RWPE2 (cell line): ENCODE measurements at regions not wholly inside any gene's neighbourhood (a gene's known extent, or its start where the extent isn't known, plus 50 kb on each side); places are given as distances from the start of the nearest gene placed in this dataset.
"Not testable (repeated sequence)": the region's sequence is repeated elsewhere in the genome, so short reads cannot be mapped to it uniquely, and the experiment has no call there.

Experiments used
- ATAC-seq: fragments of 200-7000 bp; cut with Tn5 transposase; 3 replicates; pipeline ENCODE4 v1.9.1; 2021; ENCODE audit warnings: low read depth
- DNase-seq: peaks from one replicate; pipeline ENCODE4 v3.0.0-alpha.2; 2020; ENCODE audit warnings: low spot score
- H3K27ac ChIP-seq: fragments of 450-650 bp; 2 replicates; pipeline ENCODE4 v1.5.1; 2017; ENCODE audit warnings: mild to moderate bottlenecking; ENCODE audit not compliant: poor library complexity, severe bottlenecking
- H3K27me3 ChIP-seq: fragments of 250-450 bp; sonication (Bioruptor Pico); 2 replicates; pipeline ENCODE4 v1.5.1; 2021; ENCODE audit warnings: mild to moderate bottlenecking, moderate library complexity; ENCODE audit not compliant: insufficient read depth, poor library complexity, severe bottlenecking
- H3K36me3 ChIP-seq: fragments of 250-450 bp; sonication (Bioruptor Pico); 2 replicates; pipeline ENCODE4 v1.5.1; 2020; ENCODE audit warnings: low read depth, mild to moderate bottlenecking, moderate library complexity
- H3K4me1 ChIP-seq: fragments of 250-450 bp; sonication (Bioruptor Pico); 2 replicates; pipeline ENCODE4 v1.5.1; 2021; ENCODE audit warnings: mild to moderate bottlenecking, moderate library complexity; ENCODE audit not compliant: insufficient read depth, poor library complexity, severe bottlenecking
- H3K4me3 ChIP-seq: fragments of 250-450 bp; sonication (Bioruptor Pico); 2 replicates; pipeline ENCODE4 v1.5.1; 2021; ENCODE audit warnings: mild to moderate bottlenecking, moderate library complexity; ENCODE audit not compliant: severe bottlenecking
- H3K9me3 ChIP-seq: fragments of 250-450 bp; sonication (Bioruptor Pico); 2 replicates; pipeline ENCODE4 v1.5.1; 2021; ENCODE audit warnings: mild to moderate bottlenecking, moderate library complexity; ENCODE audit not compliant: severe bottlenecking
- CTCF ChIP-seq: fragments of 450-650 bp; IDR thresholded peaks from one replicate; pipeline ENCODE4 v1.5.1; 2017; ENCODE audit warnings: mild to moderate bottlenecking, moderate library complexity; ENCODE audit not compliant: poor library complexity, severe bottlenecking

- no peaks in the 10 kb centered on the region for H3K36me3 ChIP-seq
- no peak for TF ChIP-seq CTCF
- peaks cover 3% of the 10 kb centered on the region for H3K27me3 ChIP-seq
These were observed 1108.1 kb upstream of the CNTN5 start for GRCh38 chr11:97912629-97913028.

GRCh38 chr11:97922933-97923332, 1097.8 kb upstream of the CNTN5 start:
- not testable (repeated sequence) for H3K36me3 ChIP-seq, H3K27me3 ChIP-seq, H3K4me1 ChIP-seq, H3K4me3 ChIP-seq, H3K9me3 ChIP-seq, ATAC-seq, DNase-seq, H3K27ac ChIP-seq

More at GRCh38 chr11:97912629-97913028, 1108.1 kb upstream of the CNTN5 start:
- ATAC-seq (no peak), DNase-seq (no peak)
- Histone ChIP-seq H3K9me3 (no peaks in the 10 kb centered on the region), H3K4me1 (no peaks in the 10 kb centered on the region), H3K4me3 (no peak overlapping the region), H3K27ac (no peak overlapping the region)

GRCh38 chr11:97934572-97935208, 1086.1 kb upstream of the CNTN5 start:
- no peaks in the 10 kb centered on the region for H3K9me3 ChIP-seq
- no peak overlapping the region for H3K4me3 ChIP-seq
- DNase-seq (no peak), ATAC-seq (no peak)
- H3K4me1 ChIP-seq: no peaks in the 10 kb centered on the region
- no peak overlapping the region for H3K27ac ChIP-seq
- no peak for TF ChIP-seq CTCF
- no peaks in the 10 kb centered on the region for H3K27me3 ChIP-seq
- H3K36me3 ChIP-seq: no peaks in the 10 kb centered on the region

GRCh38 chr11:97937501-97937900, 1083.2 kb upstream of the CNTN5 start:
- DNase-seq: no peak
- no peaks in the 10 kb centered on the region for H3K36me3 ChIP-seq
- H3K27ac ChIP-seq: no peak overlapping the region
- no peaks in the 10 kb centered on the region for H3K9me3 ChIP-seq
- no peak for ATAC-seq
- no peaks in the 10 kb centered on the region for H3K27me3 ChIP-seq
- TF ChIP-seq CTCF: no peak
- H3K4me1 ChIP-seq: no peaks in the 10 kb centered on the region
- H3K4me3 ChIP-seq: no peak overlapping the region

- H3K27ac ChIP-seq: no peak overlapping the region
- H3K27me3 ChIP-seq: no peaks in the 10 kb centered on the region
- DNase-seq (no peak), ATAC-seq (no peak)
- H3K4me1 ChIP-seq: no peaks in the 10 kb centered on the region
- no peaks in the 10 kb centered on the region for H3K9me3 ChIP-seq
- no peaks in the 10 kb centered on the region for H3K36me3 ChIP-seq
- TF ChIP-seq CTCF: no peak
- H3K4me3 ChIP-seq: no peak overlapping the region
These were observed 1082.0 kb upstream of the CNTN5 start for GRCh38 chr11:97938789-97939188.
